Stimulated activated CD4-positive, alpha-beta T cell treated with anti-CD3 and anti-CD28 coated beads, Interleukin-4, amount 100 ng/mL, for 4 hours (primary cell): ENCODE measurements at regions not wholly inside any gene's neighbourhood (a gene's known extent, or its start where the extent isn't known, plus 50 kb on each side); places are given as distances from the start of the nearest gene placed in this dataset.

Experiments
- DNase-seq, 2 experiments: peaks; one replicate each; pipeline ENCODE4 v3.0.0-alpha.2; 2020

DNA sequence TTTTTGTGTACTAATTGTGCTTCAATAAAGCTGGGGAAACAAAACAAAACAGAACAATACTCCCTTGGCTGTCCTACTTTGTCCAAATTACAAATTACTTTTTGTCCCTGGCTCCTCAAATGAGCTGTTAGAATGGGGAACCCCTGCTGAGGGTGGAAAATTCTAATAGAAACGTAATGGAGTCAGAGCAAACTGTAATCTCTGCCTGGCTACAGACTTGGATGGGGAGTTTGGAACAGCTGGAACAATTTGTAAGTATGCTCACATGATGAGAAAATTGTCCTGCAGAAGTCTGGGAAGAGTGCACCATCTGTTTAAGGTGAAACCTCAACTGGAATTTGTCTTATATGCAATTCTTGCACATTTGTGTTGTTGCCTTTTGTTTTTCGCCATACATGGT lies 364.4 kb upstream of the CLNK start:
- DNase-seq = no peak

DNA sequence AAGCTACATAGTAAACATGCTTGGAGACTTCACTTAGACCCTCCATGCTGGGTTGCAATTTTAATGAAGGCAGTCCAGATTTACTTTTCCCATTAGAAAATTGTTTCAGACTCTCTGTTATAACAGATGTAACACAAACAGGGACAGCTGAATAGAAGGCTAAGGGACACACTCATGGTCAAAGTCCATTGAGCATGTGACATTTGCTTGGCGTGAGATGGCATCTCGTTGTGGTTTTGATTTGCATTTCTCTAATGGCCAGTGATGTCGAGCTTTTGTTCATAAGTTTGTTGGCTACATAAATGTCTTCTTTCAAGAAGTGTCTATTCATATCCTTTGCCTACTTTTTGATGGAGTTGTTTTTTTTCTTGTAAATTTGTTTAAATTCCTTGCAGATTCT lies 358.2 kb upstream of the CLNK start:
- no peak for DNase-seq

DNA sequence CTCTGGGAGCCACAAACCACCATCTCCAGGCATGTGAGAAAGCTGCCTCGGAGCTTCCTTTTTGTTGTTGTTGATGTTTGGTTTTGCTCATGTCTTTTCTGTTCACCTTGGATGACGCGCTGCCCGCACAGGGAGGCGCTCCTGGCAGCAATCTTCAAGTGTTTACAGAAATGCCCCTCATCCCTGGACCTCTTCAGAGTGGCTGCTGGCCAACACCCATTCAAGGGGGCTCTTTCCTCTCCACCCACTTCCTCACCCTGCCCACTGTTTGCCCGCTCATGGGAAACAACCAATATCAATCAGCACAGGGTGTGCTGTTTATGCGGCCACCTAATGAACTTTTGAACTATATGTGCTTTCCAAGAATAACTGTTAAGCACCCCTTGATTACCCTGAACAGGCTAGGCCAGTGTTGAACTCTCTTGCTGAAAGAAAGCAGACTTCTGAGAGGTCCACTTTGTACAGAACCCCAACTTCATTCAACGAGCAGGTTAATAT lies 355.1 kb upstream of the CLNK start:
- no peak for DNase-seq

DNA sequence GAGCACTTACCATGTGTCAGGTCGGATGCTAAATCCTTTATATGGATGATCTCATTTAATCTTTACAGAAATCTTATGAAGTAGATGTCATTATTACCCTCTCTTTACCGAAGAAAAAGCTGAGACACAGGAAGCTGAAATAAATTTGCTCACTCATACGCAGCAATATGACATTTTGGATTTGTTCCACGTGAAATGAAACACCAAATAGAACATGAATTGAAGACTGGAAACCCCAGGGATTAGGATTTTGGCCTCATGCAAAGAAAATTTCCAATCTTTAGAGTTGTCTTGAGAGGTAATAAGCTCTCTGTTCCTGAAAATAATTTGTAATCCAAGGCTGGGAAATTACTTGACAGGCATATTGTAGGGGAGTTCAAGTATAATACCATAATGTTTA lies 354.4 kb upstream of the CLNK start:
- no peak for DNase-seq

DNA sequence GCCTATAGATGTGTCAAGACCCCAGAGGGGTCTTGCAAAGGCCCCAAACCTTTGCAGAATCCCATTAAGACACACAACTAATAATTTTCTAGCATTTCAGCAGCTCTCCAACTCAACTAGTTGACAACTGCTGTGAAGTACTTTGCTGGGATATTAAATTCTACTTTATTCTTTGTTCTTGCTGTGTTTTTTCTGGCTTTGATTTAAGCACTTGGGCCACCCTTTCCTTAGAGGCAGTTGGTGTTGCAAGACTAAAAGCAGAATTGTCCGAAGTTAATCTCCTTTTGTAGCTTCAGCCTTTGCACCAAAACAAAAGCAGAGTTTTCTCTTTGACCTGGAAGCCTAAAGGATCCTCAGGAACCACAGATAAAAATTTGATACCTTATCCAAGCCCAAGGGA lies 353.1 kb upstream of the CLNK start:
- no peak for DNase-seq

DNA sequence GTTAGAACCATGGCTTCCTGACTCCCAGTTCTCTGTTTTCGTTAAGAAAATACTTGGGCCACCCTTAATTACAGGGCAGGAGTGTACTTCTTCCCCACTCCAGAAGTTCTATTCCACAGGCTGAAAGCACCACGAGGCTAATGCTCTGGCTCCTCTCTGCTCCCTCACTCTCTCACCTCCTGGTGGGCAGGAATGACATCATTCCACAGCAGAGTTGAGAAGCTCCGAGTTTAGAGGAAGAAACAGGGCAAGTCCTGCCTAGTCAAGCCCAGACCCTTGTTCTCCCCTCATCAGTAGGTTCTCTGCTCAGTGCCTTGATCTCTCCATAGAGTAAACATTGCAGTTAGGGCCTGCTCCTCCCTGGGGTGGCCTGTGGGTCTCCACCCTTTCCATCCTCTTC lies 343.8 kb upstream of the CLNK start:
- DNase-seq = no peak

DNA sequence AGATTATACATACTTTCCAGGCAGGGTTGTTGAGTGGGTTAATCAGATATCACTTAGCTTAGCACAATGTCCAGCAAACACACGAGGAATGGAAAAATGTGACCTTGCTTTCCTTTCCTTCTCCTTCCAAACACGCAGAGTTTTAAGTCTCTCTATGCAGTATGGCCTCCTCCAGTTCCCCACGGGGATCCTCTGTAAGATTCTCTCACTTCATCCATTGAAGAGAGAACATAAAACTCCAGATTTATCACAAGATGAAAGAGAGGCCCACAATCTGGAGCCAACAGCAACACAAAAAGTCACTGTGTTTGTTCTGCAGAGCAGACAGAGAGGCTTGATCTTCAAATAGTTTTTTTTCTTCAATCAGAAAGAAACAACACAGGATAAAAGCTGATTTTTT lies 336.8 kb upstream of the CLNK start:
- DNase-seq = no peak

DNA sequence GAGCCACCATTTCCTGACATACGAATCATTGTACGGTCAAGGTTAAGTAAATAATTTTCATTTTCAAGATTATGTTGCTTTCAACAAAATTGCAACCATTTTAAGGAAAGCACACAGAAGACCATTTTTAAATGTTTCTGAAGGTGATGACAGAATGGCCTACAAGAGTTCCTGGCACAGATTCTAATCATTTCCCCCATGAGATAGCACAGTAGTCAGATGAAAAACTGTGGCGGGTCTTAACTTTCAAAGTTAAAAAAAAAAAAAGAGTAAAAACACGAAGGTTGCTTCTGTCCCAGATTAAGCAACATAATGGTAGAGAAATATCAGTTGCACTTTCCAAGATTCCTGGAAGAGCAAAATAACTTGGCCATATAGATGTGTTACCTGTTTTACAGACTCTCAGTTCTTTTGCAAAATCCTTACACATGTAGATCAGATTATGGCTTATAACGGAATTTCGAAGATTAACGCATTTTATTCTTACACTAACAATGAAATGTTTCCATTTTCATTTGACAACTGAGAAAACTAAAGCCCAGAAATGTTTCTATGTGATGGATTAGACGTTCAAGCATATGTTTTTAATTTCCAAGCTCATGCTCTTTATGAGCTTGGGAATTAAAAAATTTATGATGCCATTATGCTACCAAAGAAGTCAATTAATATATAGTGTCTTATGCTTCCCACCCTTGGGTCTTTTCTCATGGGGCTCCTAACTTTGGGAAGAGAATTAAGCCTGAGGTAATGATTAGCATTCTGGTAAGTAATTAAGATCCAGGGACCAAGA lies 335.1 kb upstream of the CLNK start:
- no peak for DNase-seq

DNA sequence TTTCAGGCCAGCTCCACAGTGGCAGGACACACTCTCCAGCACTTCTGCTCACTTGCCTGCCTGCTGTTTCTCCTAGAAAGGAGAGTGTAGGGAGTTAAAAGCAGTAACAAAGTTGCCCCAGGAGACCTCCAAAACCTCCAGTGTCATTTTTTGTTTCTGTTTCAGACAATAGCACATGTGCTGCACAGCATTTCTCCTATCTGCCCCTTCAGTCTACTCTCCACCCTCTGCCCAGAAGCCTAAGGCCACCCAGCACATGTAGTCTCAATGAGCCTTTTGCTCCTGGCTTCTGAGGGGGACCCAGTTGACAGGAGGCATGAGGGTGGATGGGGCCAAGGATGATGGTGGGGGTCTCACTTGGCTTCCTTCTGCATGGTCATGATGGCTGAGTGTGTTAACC lies 329.6 kb upstream of the CLNK start:
- no peak for DNase-seq

DNA sequence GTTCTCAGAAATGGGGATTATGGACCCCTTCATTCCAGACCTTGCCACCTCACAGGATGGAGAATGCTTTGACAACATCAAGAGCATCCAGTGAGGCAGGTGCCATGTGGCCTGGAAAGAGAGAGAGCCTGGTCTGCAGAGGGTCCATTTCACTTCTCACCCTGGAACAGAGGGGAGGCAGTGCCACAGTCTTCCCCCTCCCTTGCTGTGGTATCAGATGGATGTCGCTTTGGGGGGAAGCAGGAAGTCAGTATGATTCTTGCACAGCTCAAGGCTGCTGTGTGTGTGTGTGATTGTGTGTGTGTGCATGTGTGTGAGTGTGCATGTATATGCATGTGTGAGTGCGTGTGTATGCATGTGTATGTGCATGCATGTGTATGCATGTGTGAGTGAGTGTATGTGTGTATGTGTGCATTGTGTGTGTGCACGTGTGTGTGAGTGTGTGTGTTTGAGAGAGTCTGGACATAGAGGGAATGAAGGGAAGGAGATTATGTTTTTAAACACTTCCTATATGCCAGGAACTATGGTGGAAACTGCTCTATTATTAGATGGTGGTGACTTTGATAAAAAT lies 328.6 kb upstream of the CLNK start:
- DNase-seq = no peak

DNA sequence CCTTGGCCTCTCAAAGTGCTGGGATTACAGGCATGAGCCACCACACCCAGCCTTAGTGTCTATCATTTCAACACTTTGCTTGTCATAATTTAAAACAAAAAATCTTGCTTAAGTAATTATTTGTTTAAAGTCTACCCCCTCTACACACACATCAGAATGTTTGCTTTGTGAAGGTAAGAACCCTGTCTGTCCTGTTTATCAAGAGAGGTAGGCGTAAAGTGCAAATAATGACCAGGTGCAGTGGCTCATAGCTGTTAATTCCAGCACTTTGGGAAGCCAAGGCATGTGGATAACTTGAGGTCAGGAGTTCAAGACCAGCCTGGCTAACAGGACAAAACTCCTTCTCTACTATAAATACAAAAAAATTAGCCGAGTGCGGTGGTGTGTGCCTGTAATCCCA lies 326.7 kb upstream of the CLNK start:
- no peak for DNase-seq

DNA sequence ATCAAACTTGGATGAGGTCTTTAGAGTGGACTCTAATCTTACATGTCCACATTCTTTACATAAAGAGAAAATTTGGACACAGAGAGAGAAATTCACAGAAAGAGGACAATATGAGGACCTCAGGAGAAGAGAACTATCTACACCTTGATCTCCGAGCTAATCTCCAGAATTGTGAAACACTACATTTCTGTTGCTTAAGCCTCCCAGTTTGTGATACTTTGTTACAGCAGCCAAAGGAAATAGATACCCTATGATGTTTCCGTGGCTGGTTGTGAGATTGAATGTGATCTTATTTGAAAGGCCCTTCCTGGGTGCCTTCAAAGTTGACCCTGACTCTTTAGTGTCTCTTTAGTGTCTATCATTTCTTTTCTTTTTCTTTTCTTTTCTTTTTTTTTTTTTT lies 326.1 kb upstream of the CLNK start:
- DNase-seq = no peak

DNA sequence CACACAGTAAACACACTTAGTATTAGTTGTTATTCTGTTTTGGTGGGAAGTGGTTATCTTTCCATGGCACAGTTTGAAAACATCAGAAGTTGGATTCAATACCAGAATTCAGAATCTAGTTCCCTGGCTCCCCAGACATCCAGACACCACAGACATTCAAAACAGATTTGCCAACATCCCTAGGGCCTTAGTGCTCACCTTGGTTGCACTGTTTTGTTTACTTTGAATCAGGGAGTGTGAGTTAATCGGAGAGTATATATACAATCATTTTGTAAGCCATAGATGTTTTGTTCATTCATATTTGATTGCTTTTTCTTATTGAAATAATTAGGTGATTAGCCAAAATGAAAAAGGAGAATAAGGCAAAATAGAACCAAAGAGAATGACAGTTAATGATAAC lies 324.7 kb upstream of the CLNK start:
- DNase-seq = no peak

DNA sequence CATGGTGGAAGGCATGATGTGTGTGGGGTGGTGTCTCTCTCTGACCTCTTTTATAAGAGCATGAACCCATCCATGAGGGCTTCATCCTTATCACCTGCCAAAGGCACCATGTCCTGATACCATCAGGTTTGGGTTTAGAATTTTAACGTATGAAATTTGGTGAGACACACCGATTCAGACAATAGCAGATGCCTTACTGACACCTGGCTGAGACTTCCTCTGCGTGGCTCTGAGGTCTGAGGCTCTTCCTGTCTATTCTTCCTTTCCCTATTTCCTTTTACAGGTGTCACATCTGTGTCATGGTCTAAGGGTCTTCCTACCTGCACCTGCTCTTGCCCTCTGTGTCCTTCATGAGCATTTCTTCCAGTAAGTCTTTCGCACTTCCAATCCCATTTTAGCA lies 320.7 kb upstream of the CLNK start:
- DNase-seq = no peak

DNA sequence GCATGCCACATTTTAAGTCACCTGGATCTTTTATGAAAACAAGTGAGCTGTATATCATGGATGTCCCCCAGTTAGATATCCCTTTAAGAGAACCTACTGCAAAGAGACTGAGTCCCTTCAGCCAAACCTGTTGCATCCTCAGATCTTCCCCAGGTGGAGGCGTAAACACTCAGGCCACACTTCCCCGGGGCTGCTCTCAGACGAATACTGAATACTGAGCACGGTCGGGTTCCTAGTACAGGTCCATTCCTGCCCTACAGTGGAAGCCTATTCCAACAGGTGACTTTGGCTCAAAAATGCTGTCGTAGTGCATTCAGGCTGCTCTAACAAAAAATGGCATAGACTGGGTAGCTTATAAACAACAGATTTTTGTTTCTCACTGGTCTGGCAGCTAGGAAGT lies 320.2 kb upstream of the CLNK start:
- no peak for DNase-seq

DNA sequence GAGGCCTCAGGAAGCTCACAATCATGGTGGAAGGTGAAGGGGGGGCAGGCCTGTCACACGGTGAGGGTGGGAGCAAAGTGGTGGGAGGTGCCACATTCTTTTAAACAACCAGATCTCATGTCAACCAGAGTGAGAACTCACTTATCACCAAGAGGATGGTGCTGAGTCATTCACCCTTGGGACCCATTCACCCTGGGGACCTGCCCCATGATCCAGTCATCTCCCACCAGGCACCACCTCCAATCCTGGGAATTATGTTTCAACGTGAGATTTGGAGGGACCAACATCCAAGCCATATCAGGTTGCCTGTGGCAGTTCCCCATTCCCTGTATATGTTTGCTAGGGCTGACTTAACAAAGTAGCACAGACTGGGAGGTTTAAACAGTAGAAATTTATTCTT lies 318.4 kb upstream of the CLNK start:
- no peak for DNase-seq

DNA sequence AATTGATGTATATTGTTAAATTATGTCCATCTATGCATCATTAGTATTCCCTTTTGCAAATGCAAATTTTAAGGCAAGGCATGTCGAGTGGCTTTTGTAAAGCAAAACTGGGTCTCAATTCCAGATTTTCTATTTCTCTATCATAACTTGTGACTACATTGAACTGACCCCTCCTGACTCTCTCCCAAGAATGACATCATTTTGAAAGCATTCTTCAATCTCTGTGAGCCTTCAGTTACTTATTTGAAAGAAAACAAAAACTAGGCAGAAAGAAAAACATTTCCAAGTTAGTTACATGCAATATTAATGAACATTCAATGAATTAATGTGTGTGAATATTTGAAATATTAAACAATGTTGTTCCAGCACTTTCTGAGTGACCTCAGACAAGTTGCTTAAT lies 314.3 kb upstream of the CLNK start:
- no peak for DNase-seq

DNA sequence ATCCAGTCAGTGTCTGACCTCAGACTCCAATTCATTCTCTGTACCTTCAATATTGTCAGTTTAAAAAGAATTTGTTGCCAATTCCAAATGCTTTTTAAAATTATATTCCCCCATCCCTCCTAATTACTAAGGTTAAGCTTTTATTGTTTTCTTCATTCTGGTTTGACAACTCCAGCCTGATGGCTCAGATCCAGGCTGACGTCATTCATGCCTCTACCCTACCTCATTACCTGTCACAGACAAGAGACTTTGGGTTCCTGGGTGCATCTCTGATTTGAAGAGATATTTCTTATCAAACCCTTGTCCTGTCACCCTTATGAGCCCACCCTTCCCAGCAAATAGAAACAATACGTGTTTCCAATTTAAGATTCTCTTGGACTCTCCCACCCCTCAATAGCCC lies 300.2 kb upstream of the CLNK start:
- DNase-seq = no peak

DNA sequence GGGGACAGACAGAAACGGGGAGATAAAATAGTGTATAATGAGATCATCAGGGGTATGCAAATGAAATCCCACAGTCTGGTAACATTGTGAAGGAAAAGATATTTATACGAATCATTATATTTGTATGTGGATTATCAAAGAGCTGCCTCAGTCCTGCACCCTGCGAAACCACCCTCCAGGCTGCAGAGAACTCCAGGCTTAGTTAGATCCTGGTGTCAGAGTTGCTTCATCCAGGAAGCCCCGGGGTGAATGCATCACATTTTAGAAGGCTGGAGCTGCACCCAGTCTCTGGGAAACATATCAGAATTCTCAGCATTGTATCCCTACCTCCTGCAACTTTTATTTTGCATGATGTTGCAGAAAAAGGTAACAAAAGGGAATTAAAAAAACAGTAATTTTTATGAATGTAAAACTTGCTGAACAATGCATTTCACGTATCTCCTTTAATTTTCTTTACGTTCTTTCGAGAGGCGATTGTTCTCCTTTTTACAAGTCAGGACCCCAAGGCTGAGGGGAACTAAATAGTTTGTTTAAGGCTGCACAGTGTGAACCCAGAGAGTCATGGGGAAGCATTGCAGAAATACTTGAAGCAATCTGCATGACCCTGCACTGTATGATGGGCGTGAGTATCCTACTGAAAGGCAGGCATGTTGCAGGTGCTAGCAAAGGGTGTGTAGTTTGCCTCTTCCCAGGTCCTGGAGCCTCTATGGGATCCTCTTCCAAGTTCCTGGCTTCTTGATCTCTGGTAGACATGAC lies 299.5 kb upstream of the CLNK start:
- no peak for DNase-seq

DNA sequence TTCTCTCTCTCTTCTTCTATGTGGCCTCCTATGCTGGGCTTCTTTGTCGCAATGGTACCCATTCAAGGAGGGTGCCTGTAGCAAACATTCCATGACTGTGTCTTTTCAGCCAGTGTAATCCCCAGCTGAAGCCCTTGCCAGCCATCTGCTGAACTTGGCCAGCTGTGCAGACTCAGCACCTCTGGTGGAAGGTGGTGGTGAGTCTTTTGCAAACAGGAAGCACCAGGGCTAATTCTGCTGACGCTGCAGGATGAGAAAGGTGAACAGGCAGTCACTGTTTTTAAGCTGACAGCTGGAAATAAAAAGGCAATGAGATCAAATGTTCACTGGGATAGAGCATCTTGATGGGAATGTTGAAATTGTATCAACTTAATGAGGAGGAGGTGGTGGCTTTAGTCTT lies 298.7 kb upstream of the CLNK start:
- DNase-seq = no peak

DNA sequence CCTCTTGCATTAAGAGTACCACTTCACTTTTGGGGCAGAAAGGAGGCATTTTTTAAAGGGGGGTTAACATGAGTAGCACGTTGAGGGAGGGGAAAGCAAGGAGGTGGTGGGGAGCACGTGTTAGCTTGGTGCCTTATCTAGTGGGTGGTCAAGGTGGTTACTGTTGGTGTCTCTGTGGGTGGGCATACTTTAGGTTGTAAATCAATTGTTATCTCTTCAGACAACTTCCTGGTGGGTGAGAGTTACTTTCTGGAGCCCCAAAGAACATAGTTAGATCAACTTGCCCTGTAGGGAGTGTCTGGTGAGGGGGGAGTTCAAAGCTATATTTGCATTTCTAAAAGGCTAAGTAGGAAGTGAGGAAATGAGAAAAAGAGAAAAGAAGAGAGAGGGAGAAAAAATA lies 297.7 kb upstream of the CLNK start:
- DNase-seq = no peak

DNA sequence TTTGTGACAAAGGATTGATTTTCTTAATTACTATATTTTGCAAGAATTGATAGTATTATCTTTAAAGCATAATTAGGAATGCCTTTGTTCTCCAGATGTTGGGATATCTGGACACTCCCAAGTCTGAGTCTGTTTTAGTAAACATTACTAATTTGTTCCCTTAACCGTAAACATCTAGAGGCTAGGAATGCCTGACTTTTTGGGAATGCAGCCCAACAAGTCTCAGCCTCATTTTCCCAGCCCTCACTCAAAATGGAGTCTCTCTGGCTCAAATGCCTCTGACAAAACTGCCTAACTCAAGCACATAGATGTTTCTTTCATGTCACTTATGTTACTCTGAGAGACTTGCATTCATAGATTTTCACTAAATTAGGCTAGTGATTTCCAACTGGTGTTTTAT lies 297.0 kb upstream of the CLNK start:
- DNase-seq = no peak

DNA sequence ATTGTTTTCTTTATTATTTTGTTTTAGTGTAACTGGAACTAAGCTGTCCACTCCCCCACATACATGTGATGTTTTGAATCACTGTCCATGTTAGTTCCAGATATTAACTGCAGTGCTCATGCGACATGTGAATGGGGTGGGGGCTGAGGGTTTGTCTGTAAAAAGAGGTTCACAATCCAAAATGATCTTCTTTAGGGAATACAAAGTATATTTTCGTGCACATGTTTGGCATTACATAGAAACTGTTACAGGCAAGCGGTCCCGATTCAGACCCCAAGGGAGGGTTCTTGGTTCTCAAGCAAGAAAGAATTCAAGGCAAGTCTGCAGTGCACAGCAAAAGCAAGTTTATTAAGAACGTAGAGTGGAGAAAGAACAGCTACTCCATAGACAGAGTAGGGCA lies 296.5 kb upstream of the CLNK start:
- no peak for DNase-seq

DNA sequence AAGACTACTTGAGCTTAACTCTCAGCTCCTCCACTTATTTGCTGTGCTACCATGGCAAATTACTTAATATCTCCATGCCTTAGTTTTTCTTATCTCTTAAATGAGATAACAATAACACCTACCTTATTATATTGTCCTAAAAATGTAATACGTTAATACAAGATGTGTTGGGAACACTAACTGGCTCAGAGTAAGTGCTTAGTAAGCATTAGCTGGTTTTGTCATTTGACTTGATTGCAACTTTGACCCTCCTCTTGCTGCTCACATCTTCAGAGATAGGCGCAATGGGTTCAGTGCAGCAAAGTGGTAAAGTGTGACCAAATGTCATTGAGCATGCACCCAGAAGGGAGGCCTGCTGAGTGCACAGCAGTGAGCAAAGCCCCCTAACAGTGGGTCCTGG lies 294.5 kb upstream of the CLNK start:
- DNase-seq = no peak
